Astrocyte of the cerebellum (primary cell): ENCODE measurements at regions not wholly inside any gene's neighbourhood (a gene's known extent, or its start where the extent isn't known, plus 50 kb on each side); places are given as distances from the start of the nearest gene placed in this dataset.

Experiments used
- DNase-seq: peaks from one replicate; pipeline ENCODE4 v3.0.0-alpha.2; 2011; ENCODE audit warnings: low read depth
- H3K4me3 ChIP-seq: 2 replicates; pipeline ENCODE4 v1.5.1; 2011; ENCODE audit warnings: mild to moderate bottlenecking, low read depth, low read length, moderate library complexity
- in situ Hi-C: cut with HindIII; loops from 2 replicates; pipeline ENCODE4 v1.10.0; 2017; ENCODE audit warnings: low sequenced_read_pairs
- TF ChIP-seq, protein P1 (sequence below): IDR thresholded peaks from 2 replicates; pipeline ENCODE4 v1.5.1; 2012; ENCODE audit warnings: low read length, low read depth, moderate library complexity, mild to moderate bottlenecking; ENCODE audit errors: missing control alignments

DNA sequence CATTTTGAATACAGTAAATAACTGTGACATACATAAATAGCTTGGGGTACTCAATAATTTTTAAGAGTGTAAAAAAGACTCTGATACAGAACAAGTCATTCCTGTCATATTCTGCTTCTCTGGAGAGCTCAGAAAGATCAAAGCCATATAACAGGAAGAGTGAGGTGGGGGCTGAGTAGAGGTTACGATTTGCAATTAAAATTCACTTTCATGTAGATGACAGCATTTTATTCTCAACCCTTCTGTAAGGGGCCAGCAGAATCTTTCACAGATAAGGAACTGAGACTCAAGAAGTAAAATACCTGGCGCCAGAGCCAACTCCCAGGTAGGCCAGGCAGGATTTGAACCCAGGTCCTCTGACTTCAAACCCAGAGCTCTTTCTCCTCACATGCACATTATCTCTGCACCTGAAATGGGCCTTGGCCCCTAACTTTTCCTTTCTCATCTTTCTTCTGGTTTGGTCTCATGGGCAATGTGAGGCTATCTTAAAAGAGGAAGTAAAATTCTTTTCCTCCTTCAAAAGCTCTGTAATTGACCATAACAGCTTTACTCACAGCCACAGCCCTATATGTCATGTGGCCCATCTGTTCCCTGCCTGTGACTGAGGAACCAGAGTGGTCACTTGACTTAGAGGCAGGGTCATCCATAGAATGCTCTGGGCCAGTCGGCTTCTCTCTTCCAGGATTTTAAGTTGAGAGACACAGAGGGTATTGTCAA lies 80.9 kb upstream of the SYT6 start:
- TF ChIP-seq, protein P1, sequence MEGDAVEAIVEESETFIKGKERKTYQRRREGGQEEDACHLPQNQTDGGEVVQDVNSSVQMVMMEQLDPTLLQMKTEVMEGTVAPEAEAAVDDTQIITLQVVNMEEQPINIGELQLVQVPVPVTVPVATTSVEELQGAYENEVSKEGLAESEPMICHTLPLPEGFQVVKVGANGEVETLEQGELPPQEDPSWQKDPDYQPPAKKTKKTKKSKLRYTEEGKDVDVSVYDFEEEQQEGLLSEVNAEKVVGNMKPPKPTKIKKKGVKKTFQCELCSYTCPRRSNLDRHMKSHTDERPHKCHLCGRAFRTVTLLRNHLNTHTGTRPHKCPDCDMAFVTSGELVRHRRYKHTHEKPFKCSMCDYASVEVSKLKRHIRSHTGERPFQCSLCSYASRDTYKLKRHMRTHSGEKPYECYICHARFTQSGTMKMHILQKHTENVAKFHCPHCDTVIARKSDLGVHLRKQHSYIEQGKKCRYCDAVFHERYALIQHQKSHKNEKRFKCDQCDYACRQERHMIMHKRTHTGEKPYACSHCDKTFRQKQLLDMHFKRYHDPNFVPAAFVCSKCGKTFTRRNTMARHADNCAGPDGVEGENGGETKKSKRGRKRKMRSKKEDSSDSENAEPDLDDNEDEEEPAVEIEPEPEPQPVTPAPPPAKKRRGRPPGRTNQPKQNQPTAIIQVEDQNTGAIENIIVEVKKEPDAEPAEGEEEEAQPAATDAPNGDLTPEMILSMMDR, result no peak

DNA sequence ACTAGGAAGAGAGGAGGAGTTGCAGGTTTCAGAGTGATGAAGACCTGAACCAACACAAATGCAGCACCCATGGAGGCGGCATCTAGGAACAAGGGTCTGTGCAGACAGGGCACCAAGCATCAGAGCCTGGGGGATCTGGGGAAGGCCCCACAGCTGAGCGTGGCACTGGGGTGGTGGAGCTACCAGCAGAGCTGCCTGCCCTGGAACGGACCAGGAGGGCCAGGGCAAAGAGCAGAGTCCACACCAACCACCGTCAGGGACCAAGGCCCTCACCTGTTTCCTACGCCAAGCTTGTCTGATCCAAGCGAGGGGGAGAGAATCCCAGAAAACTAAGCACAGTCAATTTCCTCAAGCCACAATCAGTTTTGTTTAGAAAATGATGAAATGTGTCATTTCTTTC lies 79.0 kb upstream of the SYT6 start:
- H3K4me3 ChIP-seq, result no peak overlapping the region
- no peak for DNase-seq
- in situ Hi-C loops, result no loop called here
- TF ChIP-seq, protein P1, result no peak

More for the DNA sequence above, 80.9 kb upstream of the SYT6 start:
- in situ Hi-C loops, result no loop called here
- no peak for DNase-seq
- H3K4me3 ChIP-seq, result no peak overlapping the region

DNA sequence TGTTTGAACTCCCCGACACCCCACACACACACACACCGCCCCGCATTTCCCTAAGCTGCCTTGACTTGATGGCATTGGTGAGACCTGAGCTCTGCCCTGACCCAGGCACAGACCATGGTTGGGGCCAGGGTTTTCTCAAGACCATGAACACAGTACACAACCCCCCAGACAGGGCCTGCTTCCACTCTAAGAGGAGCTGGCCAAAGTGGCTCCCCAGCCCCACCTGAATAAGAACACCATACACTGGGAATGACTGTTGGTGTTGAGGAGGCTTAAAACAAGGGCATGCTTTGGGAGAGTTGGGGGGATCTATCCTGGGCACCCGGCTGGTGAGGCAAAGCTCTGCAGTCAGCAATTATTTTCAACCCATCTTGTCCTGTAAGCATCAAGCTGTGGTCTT lies 77.6 kb upstream of the SYT6 start:
- TF ChIP-seq, protein P1, result no peak

DNA sequence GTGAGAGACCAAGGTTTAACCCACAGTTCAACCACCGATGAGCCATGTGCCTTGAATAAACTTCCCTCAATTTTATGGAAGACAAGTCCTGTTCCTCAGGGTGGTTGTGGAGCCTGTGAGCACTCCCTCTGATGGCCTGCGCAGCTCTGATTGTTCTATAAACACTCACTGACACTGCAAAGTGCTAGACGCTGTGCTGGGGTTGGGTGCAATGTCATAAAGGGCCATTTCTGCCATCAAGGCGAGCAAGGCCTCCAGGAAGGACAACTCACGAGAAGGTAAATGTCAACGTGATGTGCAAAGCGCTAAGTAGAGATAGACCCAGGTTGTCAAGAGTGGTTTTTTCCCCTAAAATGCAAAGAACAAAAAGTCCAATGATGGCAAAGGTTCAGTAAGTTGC lies 75.7 kb upstream of the SYT6 start:
- in situ Hi-C loops, result no loop called here
- DNase-seq, result no peak
- H3K4me3 ChIP-seq, result no peak overlapping the region
- TF ChIP-seq, protein P1, result no peak

More for the DNA sequence above, 77.6 kb upstream of the SYT6 start:
- no peak for DNase-seq
- in situ Hi-C loops, result no loop called here
- H3K4me3 ChIP-seq, result no peak overlapping the region

DNA sequence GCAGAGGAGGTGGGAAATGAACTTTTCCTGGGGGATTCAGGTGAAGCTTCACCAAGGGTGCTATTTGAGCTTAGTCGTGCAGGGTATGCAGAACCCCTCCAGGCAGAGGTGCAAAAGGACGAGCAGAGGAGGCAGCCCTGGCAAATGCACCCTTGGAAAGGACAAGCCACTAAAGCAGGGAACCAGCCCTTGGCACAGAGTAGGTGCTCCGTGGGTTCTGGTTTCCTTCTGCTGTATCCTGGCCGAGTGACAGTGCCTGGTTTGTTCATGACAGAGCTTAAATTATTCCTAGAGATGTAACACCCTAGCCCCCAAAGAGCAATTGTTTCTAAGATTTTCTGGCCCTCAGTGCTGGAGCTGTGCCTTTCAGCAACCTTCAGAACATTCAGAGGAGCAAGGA lies 73.4 kb upstream of the SYT6 start:
- TF ChIP-seq, protein P1, result no peak
- in situ Hi-C loops, result no loop called here
- no peak overlapping the region for H3K4me3 ChIP-seq
- no peak for DNase-seq

DNA sequence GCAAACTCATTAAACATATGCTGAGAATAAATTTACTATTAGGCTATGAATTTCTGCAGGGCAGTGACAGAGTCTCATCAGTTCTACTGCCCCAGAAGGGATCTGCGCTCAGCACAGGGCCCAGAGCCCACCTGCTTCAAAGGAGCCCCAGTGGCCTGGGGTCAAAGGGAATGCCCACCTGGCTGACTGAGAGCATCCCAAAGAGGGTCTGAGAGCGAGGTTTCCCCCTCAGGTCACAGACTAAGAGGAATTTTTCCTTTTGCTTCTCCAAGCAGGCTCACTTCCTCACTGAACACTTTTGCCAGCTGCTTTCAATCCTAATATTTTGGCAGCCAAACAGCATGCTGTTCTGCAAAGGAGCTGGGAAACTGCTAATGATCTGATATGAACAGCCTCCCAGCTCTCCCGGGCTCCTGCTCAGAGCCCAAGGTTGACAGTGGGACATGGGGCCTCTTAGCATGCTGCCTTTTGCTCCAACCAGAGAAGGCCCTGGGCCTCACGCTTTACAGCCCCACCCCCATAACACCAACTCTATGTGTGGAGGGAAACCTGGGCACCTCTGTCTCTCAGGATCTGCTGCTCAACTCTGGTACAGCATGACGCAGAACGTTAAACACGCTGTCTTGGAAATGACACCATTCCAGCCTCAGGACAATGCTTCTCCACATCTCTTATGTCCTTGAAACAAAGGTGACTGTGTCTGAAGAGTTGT lies 70.7 kb upstream of the SYT6 start:
- H3K4me3 ChIP-seq, result no peak overlapping the region
- in situ Hi-C loops, result no loop called here
- TF ChIP-seq, protein P1, result no peak
- no peak for DNase-seq
